ENCODE measurements at regions not wholly inside any gene's neighbourhood (a gene's known extent, or its start where the extent isn't known, plus 50 kb on each side); places are given as distances from the start of the nearest gene placed in this dataset.

DNA sequence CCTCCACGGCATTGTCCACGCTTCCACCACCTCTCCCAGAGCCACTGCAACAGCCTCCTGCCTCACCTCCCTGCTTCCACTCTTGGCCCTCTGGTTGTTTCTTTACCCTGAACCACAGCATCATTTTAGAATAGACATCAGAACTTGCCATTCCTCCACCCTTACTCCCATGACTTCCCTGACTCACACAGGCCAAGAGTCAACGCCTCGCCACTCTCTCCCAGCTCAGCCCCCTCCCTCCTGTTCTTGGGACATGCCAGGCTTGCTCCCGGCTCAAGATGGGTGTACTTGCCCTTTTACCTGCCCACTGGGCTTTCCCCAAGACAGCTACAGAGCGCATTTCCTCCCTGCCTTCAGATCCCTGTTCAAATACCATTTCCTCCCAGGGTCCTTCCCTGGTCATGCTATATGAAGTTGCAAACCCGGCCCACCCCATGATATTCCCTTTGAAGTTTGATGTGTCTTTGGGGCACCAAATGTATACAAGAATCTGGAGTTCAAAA is 429.1 kb downstream of the RPS24 start:
- 79 to 82% methylated on average over 7 of the region's 7 CpGs for WGBS, 2 donors
- H3K36me3 ChIP-seq (ENCODE audit: control insufficient read depth in 4 of 4, insufficient read depth in 4 of 4, low read length in 4 of 4) = no peaks in the 10 kb centered on the region
- H3K4me1 ChIP-seq (ENCODE audit: control insufficient read depth in 5 of 5, insufficient read depth in 5 of 5, low read length in 5 of 5) = peaks cover 0 to 14% (median 0%) of the 10 kb centered on the region in 5 donors
- DNase-seq = no peak
- H3K9me3 ChIP-seq (ENCODE audit: control insufficient read depth in 4 of 4, insufficient read depth in 3 of 4, low read length in 3 of 4) = no peaks in the 10 kb centered on the region
- no peak for ATAC-seq (ENCODE audit: insufficient read depth, low FRiP score)
- H3K4me3 ChIP-seq = no peak overlapping the region
- H3K27me3 ChIP-seq (ENCODE audit: control insufficient read depth in 3 of 3, insufficient read depth in 3 of 3, low read length in 2 of 3) = no peaks in the 10 kb centered on the region
- no peak overlapping the region for H3K9ac ChIP-seq (ENCODE audit: insufficient read depth in 1 of 2, low read length in 2 of 2)
- TF ChIP-seq, protein P1, sequence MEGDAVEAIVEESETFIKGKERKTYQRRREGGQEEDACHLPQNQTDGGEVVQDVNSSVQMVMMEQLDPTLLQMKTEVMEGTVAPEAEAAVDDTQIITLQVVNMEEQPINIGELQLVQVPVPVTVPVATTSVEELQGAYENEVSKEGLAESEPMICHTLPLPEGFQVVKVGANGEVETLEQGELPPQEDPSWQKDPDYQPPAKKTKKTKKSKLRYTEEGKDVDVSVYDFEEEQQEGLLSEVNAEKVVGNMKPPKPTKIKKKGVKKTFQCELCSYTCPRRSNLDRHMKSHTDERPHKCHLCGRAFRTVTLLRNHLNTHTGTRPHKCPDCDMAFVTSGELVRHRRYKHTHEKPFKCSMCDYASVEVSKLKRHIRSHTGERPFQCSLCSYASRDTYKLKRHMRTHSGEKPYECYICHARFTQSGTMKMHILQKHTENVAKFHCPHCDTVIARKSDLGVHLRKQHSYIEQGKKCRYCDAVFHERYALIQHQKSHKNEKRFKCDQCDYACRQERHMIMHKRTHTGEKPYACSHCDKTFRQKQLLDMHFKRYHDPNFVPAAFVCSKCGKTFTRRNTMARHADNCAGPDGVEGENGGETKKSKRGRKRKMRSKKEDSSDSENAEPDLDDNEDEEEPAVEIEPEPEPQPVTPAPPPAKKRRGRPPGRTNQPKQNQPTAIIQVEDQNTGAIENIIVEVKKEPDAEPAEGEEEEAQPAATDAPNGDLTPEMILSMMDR (IDR thresholded peaks at IDR 0.05; ENCODE audit: control extremely low read depth, extremely low read depth) = no peak
- H3K27ac ChIP-seq (ENCODE audit: low read depth in 1 of 2, low read length in 1 of 2) = no peak overlapping the region

DNA sequence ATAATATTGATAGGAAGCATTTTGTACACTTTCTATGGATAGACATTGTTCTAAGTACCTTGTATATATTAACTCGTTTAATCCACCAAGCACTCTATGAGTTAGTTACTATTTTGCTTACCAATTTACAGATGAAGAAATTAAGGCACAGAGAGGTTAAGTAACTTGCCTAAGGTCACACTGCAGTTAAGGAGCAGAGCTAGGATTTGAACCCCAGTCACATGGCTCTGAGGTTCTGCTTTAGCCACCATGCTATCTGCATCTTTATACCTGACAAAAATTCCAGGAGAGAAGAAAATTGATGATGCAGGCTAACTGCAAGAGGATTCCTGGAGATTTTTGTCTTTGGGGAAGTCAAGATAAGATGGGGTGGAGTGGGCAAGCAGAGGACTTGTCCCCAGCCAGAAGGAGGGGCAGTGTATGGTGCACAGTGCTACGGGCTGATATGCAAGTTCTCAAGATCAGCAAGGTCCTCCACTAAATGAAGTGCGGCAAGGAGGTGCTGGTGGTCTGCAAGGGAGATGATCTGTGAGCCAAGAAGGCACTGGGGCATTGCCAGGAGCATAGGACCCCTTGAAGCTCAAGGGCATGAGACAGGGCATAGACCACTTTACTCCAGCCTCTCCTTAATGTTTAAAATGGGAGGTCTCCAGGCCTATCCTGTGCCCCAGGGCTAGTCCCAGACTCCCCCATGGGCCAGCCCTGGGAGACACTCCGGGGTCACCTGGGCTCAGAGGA is 430.6 kb downstream of the RPS24 start:
- H3K36me3 ChIP-seq (ENCODE audit: control insufficient read depth in 4 of 4, insufficient read depth in 4 of 4, low read length in 4 of 4) = no peaks in the 10 kb centered on the region
- no peak overlapping the region for H3K27ac ChIP-seq (ENCODE audit: low read depth in 1 of 2, low read length in 1 of 2)
- no peaks in the 10 kb centered on the region for H3K27me3 ChIP-seq (ENCODE audit: control insufficient read depth in 3 of 3, insufficient read depth in 3 of 3, low read length in 2 of 3)
- no peaks in the 10 kb centered on the region for H3K9me3 ChIP-seq (ENCODE audit: control insufficient read depth in 4 of 4, insufficient read depth in 3 of 4, low read length in 3 of 4)
- ATAC-seq (ENCODE audit: insufficient read depth, low FRiP score) = no peak
- TF ChIP-seq, protein P1 (IDR thresholded peaks at IDR 0.05; ENCODE audit: control extremely low read depth, extremely low read depth) = no peak
- H3K4me3 ChIP-seq = no peak overlapping the region
- peaks cover 0 to 14% (median 0%) of the 10 kb centered on the region in 5 donors for H3K4me1 ChIP-seq (ENCODE audit: control insufficient read depth in 5 of 5, insufficient read depth in 5 of 5, low read length in 5 of 5)
- WGBS, 2 donors = 55 to 69% methylated on average over 4 of the region's 4 CpGs
- DNase-seq = no peak
- H3K9ac ChIP-seq (ENCODE audit: insufficient read depth in 1 of 2, low read length in 2 of 2) = no peak overlapping the region

DNA sequence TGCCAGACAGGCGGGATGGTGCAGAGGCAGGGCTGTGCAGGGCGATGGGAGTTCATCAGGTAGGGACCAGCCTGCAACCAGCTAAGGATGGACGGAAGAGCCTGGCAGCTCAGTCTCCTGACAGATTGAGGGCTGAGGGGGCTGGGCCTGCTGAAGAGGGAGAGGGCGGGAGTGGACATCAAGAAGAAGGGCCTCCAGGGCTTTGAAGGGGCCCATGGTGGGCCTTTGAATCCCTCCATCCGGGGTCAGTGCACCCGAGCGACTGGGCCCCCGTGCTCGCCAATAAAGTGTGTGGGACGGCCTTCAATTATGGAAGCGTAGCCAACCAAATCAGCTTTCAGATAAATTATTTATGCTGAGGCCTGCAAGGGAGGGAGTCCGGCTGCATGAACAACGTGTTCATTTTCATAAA is 431.2 kb downstream of the RPS24 start:
- Histone ChIP-seq H3K4me3 (no peak overlapping the region), H3K27ac (ENCODE audit: low read depth in 1 of 2, low read length in 1 of 2) (no peak overlapping the region), H3K9ac (ENCODE audit: insufficient read depth in 1 of 2, low read length in 2 of 2) (no peak overlapping the region), H3K27me3 (ENCODE audit: control insufficient read depth in 3 of 3, insufficient read depth in 3 of 3, low read length in 2 of 3) (no peaks in the 10 kb centered on the region), H3K4me1 (ENCODE audit: control insufficient read depth in 5 of 5, insufficient read depth in 5 of 5, low read length in 5 of 5) (peaks cover 0 to 14% (median 0%) of the 10 kb centered on the region in 5 donors), H3K36me3 (ENCODE audit: control insufficient read depth in 4 of 4, insufficient read depth in 4 of 4, low read length in 4 of 4) (no peaks in the 10 kb centered on the region), H3K9me3 (ENCODE audit: control insufficient read depth in 4 of 4, insufficient read depth in 3 of 4, low read length in 3 of 4) (no peaks in the 10 kb centered on the region)
- DNase-seq (peak; percentile 71 to 82 (median 74)), ATAC-seq (ENCODE audit: insufficient read depth, low FRiP score) (no peak)
- TF ChIP-seq, protein P1 (IDR thresholded peaks at IDR 0.05; ENCODE audit: control extremely low read depth, extremely low read depth) = no peak
- 78 to 86% methylated on average over 13 of the region's 13 CpGs for WGBS, 2 donors

Data from lung (tissue), 11 donors.